Esophagus muscularis mucosa (tissue), 4 donors: ENCODE measurements at regions not wholly inside any gene's neighbourhood (a gene's known extent, or its start where the extent isn't known, plus 50 kb on each side); places are given as distances from the start of the nearest gene placed in this dataset.

ENCODE experiments used
- DNase-seq: peaks from one replicate; pipeline ENCODE4 v3.0.0-alpha.2; 2017; ENCODE audit errors: extremely low spot score
- H3K27ac ChIP-seq, 4 donors: fragments of 200-600 bp; sonication (generic); replicated peaks in 1 of 4; 1 replicate in 3 of 4; 2 replicates in 1 of 4; pipeline ENCODE4 v1.5.1; 2016 to 2019; ENCODE audit warnings: mild to moderate bottlenecking in 1 of 4
- H3K27me3 ChIP-seq, 4 donors: fragments of 200-600 bp; sonication (generic); one replicate each; pipeline versions ENCODE4 v1.5.1 to v1.6.0; 2016 to 2019
- H3K36me3 ChIP-seq, 4 donors: fragments of 200-600 bp; sonication (generic); one replicate each; pipeline ENCODE4 v1.5.1; 2016 to 2019
- H3K4me1 ChIP-seq, 4 donors: fragments of 200-600 bp; sonication (generic); one replicate each; pipeline ENCODE4 v1.5.1; 2016 to 2019
- H3K4me3 ChIP-seq, 4 donors: fragments of 200-600 bp; sonication (generic); 1 replicate in 2 of 4; 2 replicates in 2 of 4; pipeline ENCODE4 v1.5.1; 2016 to 2019; ENCODE audit warnings: mild to moderate bottlenecking in 4 of 4, moderate library complexity in 1 of 4
- H3K9me3 ChIP-seq, 4 donors: fragments of 200-600 bp; sonication (generic); 1 replicate in 3 of 4; 2 replicates in 1 of 4; pipeline ENCODE4 v1.5.1; 2016 to 2019
- EP300 ChIP-seq: sonication (generic); formaldehyde crosslinking; IDR thresholded peaks from one replicate; pipeline ENCODE4 v1.6.1; 2017; ENCODE audit warnings: antibody characterized with exemption
- POLR2A ChIP-seq: fragments of 450-650 bp; IDR thresholded peaks from one replicate; pipeline ENCODE4 v1.6.1; 2017; ENCODE audit warnings: antibody characterized with exemption, moderate library complexity, mild to moderate bottlenecking, low read depth
- POLR2AphosphoS5 ChIP-seq, 2 donors: sonication (generic); formaldehyde crosslinking; IDR thresholded peaks; one replicate each; pipeline ENCODE4 v1.6.1; 2017; ENCODE audit warnings: antibody characterized with exemption in 2 of 2
- WGBS: methylation state at CpG from one replicate; pipeline ENCODE4 v1.1.5; 2018; 5-methylcytosine and 5-hydroxymethylcytosine counted together
- intact Hi-C: fragments of 100-400 bp; cut with DNase I; formaldehyde crosslinking; loops from one replicate; pipeline ENCODE4 v1.15.1; 2023
- TF ChIP-seq, protein P1 (sequence below), 3 experiments: fragments of 200-600 bp in 2 of 3; fragments of 450-650 bp in 1 of 3; sonication (generic) in 2 of 3; IDR thresholded peaks; one replicate each; pipeline ENCODE4 v1.5.1; 2017 to 2019; ENCODE audit warnings: antibody characterized with exemption in 3 of 3, mild to moderate bottlenecking in 2 of 3, moderate library complexity in 1 of 3

- Histone ChIP-seq H3K36me3 (no peaks in the 10 kb centered on the region), H3K27me3 (no peaks in the 10 kb centered on the region), H3K27ac (no peak overlapping the region), H3K4me3 (no peak overlapping the region), H3K4me1 (peaks cover 9 to 30% (median 21%) of the 10 kb centered on the region in 4 donors), H3K9me3 (no peaks in the 10 kb centered on the region)
- TF ChIP-seq POLR2AphosphoS5 (IDR thresholded peaks at IDR 0.05), result no peak
- TF ChIP-seq EP300, result no peak
- TF ChIP-seq POLR2A, result no peak
- TF ChIP-seq, protein P1, sequence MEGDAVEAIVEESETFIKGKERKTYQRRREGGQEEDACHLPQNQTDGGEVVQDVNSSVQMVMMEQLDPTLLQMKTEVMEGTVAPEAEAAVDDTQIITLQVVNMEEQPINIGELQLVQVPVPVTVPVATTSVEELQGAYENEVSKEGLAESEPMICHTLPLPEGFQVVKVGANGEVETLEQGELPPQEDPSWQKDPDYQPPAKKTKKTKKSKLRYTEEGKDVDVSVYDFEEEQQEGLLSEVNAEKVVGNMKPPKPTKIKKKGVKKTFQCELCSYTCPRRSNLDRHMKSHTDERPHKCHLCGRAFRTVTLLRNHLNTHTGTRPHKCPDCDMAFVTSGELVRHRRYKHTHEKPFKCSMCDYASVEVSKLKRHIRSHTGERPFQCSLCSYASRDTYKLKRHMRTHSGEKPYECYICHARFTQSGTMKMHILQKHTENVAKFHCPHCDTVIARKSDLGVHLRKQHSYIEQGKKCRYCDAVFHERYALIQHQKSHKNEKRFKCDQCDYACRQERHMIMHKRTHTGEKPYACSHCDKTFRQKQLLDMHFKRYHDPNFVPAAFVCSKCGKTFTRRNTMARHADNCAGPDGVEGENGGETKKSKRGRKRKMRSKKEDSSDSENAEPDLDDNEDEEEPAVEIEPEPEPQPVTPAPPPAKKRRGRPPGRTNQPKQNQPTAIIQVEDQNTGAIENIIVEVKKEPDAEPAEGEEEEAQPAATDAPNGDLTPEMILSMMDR (IDR thresholded peaks at IDR 0.05), result no peak
- 46% methylated on average over 5 of the region's 5 CpGs for WGBS
- no peak for DNase-seq
- intact Hi-C loops, result no loop called here
Measured at GRCh38 chr16:64478252-64478906, 643.5 kb downstream of the CDH11 start.

DNA sequence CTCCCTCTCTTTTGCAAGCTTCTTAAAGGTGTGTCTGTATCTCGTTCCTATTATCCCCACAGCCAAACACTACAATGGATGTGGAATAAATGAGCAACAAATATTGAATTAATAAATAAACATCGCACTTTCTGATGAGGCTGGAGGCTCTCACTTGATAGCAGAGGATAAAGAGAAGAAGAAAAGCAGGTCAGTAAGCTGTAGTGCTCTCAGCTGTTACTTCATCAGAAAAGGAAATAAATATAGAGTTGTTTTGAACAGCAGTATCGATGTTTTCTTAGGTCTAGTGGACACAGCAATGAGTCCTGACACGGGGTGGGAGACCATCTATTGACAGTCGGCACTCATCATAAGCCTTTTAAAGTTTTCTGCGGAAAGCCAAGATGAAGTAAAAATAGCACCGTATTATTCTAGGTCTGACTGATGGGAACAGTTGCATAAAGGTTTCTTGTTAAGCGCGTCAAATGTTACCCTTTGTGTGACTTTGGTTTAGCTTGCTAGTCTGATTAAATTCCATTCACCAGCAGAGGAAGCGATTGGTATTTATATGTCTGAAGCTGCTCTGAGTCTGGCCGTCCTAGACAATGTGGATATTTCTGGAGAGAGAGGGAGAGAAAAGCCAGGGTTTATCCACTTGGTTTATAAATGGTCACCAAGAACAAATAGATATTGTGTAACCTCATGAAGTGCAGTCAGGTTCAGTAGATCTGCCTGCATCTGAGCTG is 646.1 kb downstream of the CDH11 start:
- Histone ChIP-seq H3K4me3 (no peak overlapping the region), H3K27me3 (no peaks in the 10 kb centered on the region), H3K9me3 (no peaks in the 10 kb centered on the region), H3K4me1 (peaks cover 9 to 30% (median 21%) of the 10 kb centered on the region in 4 donors), H3K27ac (peak overlapping the region in 3 of 4 donors; percentile 20 to 43 (median 39)), H3K36me3 (no peaks in the 10 kb centered on the region)
- DNase-seq, result no peak
- intact Hi-C loops, result no loop called here
- WGBS, result 53% methylated on average over 11 of the region's 11 CpGs
- TF ChIP-seq POLR2AphosphoS5 (IDR thresholded peaks at IDR 0.05), result peak in 1 of 2 donors; percentile 29
- no peak for TF ChIP-seq EP300

DNA sequence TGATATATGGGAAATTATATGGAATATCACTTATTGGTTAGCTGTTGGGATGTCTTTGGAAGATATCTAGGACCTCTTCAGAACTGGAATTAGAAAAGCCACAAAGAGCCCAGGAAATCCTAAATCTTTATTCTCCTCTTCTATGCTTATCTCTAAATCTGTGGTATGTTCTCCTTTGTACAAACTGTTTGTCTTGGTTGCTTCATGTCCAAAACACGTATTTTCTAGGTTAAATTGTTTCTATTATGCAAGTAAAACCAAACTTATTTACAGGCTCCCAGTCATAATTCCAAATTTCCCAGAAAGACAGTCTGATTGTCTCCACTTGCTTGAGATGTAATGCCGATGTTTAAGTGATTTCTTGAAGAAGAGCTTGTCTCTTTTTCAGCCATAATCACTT is 650.9 kb downstream of the CDH11 start:
- no peaks in the 10 kb centered on the region for H3K36me3 ChIP-seq
- intact Hi-C loops, result no loop called here
- DNase-seq, result no peak
- H3K4me3 ChIP-seq, result no peak overlapping the region
- TF ChIP-seq, protein P1 (IDR thresholded peaks at IDR 0.05), result no peak
- TF ChIP-seq POLR2A, result no peak
- TF ChIP-seq EP300, result no peak
- no peak for TF ChIP-seq POLR2AphosphoS5 (IDR thresholded peaks at IDR 0.05)
- H3K4me1 ChIP-seq, result peaks cover 3 to 13% (median 9%) of the 10 kb centered on the region in 4 donors
- H3K9me3 ChIP-seq, result no peaks in the 10 kb centered on the region
- WGBS, result 75% methylated on average over 2 of the region's 2 CpGs
- H3K27me3 ChIP-seq, result no peaks in the 10 kb centered on the region
- H3K27ac ChIP-seq, result no peak overlapping the region

GRCh38 chr16:64469906-64470702 is 651.8 kb downstream of the CDH11 start:
- Histone ChIP-seq H3K4me3 (no peak overlapping the region), H3K27ac (no peak overlapping the region), H3K27me3 (no peaks in the 10 kb centered on the region), H3K36me3 (no peaks in the 10 kb centered on the region), H3K4me1 (peaks cover 3 to 7% (median 5%) of the 10 kb centered on the region in 4 donors), H3K9me3 (no peaks in the 10 kb centered on the region)
- 88% methylated on average over 2 of the region's 2 CpGs for WGBS
- TF ChIP-seq POLR2A, result no peak
- no peak for TF ChIP-seq POLR2AphosphoS5 (IDR thresholded peaks at IDR 0.05)
- TF ChIP-seq, protein P1 (IDR thresholded peaks at IDR 0.05), result peak in 1 of 3 experiments; percentile 14
- TF ChIP-seq EP300, result no peak
- DNase-seq, result no peak
- intact Hi-C loops, result no loop called here

DNA sequence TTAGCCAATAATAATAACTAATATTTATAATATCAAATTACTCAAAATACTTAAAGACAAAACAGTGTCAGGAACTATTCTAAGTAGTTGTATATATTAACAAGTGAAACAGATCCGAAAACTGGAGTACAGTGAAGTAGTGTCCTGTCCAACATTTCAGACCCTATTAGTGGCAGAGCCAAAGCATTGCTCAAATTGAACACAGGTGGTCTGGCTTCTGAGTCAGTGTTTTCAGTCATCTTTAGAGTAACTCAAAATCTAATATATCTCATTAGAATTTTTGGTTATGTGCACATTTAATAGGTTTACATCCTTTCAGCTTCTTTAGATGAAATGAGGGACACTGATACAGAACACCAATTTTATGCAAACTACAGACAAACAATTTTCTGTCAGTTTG is 652.5 kb downstream of the CDH11 start:
- H3K27ac ChIP-seq, result no peak overlapping the region
- no peaks in the 10 kb centered on the region for H3K9me3 ChIP-seq
- intact Hi-C loops, result no loop called here
- 41% methylated on average over 1 of the region's 1 CpG for whole genome bisulfite sequencing
- H3K36me3 ChIP-seq, result no peaks in the 10 kb centered on the region
- no peaks in the 10 kb centered on the region for H3K27me3 ChIP-seq
- H3K4me1 ChIP-seq, result peaks cover 3 to 7% (median 5%) of the 10 kb centered on the region in 4 donors
- no peak for DNase-seq
- no peak overlapping the region for H3K4me3 ChIP-seq
- TF ChIP-seq POLR2A, result no peak
